Thyroid gland (tissue), 4 donors: ENCODE measurements at regions not wholly inside any gene's neighbourhood (a gene's known extent, or its start where the extent isn't known, plus 50 kb on each side); places are given as distances from the start of the nearest gene placed in this dataset.

ENCODE experiments used
- POLR2A ChIP-seq, 2 donors: fragments of 450-650 bp; IDR thresholded peaks; one replicate each; pipeline ENCODE4 v1.6.1; 2017; ENCODE audit warnings: antibody characterized with exemption in 2 of 2, mild to moderate bottlenecking in 2 of 2, moderate library complexity in 1 of 2
- TF ChIP-seq, protein P1 (sequence below), 6 experiments: fragments of 200-600 bp in 3 of 6; fragments of 450-650 bp in 3 of 6; sonication (generic) in 3 of 6; IDR thresholded peaks; one replicate each; pipeline ENCODE4 v1.5.1; 2016 to 2019; ENCODE audit warnings: antibody characterized with exemption in 6 of 6, mild to moderate bottlenecking in 2 of 6, inconsistent platforms in 1 of 6, moderate library complexity in 1 of 6

DNA sequence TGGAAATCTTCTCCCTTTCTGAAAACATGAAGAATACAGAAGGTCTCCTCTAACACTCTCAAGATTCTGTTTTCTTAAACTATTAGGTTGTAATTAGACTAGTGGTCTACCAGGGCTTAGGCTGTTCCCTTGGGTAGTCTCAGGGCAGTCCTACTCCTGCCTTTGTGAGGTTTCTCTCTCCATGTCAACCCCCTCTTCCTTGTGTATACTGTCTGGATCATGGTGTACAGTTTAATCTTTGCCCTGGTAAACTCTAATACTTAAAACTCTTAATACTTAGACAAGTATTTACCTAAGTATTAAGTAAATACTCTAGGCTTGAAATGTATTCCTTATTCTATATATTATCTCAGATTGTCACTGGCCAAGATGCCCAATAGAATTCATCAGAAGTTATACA, 480.3 kb upstream of the TNP1 start:
- TF ChIP-seq, protein P1, sequence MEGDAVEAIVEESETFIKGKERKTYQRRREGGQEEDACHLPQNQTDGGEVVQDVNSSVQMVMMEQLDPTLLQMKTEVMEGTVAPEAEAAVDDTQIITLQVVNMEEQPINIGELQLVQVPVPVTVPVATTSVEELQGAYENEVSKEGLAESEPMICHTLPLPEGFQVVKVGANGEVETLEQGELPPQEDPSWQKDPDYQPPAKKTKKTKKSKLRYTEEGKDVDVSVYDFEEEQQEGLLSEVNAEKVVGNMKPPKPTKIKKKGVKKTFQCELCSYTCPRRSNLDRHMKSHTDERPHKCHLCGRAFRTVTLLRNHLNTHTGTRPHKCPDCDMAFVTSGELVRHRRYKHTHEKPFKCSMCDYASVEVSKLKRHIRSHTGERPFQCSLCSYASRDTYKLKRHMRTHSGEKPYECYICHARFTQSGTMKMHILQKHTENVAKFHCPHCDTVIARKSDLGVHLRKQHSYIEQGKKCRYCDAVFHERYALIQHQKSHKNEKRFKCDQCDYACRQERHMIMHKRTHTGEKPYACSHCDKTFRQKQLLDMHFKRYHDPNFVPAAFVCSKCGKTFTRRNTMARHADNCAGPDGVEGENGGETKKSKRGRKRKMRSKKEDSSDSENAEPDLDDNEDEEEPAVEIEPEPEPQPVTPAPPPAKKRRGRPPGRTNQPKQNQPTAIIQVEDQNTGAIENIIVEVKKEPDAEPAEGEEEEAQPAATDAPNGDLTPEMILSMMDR (IDR thresholded peaks at IDR 0.05), result no peak
- no peak for TF ChIP-seq POLR2A (IDR thresholded peaks at IDR 0.05)
